ENCODE measurements at regions not wholly inside any gene's neighbourhood (a gene's known extent, or its start where the extent isn't known, plus 50 kb on each side); places are given as distances from the start of the nearest gene placed in this dataset.
"Not testable (repeated sequence)": the region's sequence is repeated elsewhere in the genome, so short reads cannot be mapped to it uniquely, and the experiment has no call there.

DNA sequence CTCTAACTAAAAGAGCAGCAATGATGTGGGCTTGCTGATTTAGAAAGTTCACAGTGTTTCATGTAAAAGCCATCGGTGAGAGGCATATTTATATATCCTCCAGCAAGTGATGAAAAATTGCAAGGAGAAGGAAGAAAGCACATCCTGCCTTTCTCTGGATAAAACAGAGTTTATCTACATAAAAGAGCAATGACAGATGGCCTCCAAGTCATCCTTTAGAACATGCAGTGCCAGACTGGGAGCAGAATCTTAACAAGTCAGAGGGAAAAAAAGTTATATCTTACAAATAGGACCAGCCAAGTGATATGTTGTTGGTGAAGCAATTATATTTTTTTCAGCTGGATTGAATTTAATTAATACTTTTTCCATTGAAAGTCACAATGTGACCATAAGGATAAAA, 253.8 kb upstream of the MGMT start:
- DNase-seq = no peak

DNA sequence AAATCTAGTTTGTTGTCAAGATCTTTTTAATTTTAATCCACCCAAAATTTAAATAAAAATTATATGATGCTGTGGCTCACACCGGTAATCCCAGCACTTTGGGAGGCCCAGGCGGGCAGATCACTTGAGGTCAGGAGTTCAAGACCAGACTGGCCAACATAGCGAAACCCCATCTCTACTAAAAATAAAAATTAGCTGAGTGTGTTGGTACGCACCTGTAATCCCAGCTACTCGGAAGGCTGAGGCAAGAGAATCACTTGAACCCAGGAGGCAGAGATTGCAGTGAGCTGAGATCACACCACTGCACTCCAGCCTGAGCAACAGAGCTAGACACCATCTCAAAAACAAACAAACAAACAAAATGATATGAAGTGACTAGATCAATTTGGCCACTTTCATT, 253.0 kb upstream of the MGMT start:
- not testable (repeated sequence) for DNase-seq

DNA sequence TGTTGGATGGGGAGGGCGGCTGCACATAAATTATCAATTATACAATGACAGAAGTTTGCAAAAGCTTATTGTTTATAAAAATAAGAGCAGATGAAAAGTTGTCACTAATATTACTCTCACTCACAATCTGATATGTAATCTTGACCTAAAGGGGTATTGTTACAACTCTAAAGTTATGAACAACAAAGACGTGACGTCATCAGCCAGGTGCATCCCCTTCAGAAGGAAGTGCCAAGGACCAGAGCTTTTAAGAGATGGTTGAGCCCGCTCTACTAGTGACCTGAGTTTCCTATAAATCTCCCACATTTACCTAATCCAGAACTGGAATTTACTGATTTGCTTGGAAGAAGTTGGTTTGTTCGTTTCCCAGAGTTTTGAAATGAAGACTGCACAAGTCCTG, 247.7 kb upstream of the MGMT start:
- no peak for DNase-seq

DNA sequence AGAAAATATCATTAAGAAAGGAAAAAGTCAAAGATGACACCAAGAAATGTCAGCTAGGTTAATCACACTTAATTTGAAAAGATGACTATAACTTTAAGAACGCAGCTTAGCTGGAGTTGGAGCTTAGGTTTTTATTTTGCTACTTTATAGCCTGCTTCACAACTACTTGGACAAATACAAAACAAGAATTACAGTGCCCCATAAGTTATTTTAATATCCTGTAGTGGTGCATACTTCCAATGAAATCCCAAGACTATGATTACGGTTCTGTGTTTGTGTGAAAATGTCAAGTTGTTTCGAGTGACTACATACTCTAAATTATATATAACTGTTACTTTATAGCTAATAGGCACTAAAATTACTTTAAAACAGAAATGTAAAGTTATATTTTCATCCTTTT, 244.6 kb upstream of the MGMT start:
- DNase-seq = no peak

DNA sequence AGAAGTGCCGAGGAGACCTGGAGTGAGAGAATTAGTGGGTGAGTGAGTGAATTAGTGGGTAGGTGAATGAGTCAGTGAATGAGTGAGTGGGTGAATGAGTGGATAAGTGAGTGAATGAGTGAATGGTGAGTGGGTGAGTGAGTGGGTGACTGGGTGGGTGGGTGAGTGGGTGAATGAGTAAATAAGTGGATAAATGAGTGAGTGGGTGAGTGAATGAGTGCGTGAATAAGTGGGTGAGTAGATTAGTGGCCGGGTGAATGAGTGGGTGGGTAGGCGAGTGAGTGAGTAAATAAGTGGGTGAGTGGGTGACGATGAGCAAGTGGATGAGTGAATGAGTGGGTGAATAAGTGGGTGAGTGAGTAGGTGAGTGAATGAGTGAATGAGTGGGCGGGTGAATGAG, 243.7 kb upstream of the MGMT start:
- DNase-seq = no peak

DNA sequence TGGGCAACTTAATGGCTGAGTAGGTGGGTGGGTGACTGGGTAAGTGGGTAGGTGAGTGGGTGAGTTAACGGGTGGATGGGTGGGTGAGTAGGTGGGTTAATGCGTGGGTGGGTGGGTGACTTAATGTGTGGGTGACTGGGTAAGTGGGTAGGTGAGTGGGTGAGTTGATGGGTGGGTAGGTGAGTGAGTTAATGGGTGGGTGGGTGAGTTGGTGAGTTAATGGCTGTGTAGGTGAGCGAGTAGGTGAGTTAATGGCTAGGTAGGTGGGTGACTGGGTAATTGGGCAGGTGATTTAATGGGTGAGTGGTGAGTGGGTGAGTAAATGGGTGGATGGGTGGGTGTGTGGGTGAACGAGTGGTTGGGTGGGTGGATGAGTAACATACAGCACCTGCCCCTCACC, 243.0 kb upstream of the MGMT start:
- DNase-seq = no peak

DNA sequence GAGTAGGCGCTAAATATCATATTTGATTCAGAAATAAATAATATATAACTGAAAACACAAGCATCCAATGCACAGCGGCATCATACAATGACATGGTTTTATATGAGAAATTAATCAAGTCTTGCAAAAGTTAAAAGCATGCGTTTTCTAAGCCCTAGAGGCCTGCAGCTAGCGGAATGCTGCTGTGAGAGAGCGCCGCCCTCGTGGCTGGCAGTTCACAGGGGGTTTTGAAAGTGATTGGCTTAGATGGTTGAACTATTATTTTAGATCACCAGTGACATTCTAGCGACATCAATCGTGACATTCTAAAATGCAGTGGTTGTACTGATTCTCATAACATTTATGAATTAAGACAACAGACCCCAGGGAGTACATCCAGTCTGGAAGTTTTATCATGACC, 235.2 kb upstream of the MGMT start:
- DNase-seq = no peak

DNA sequence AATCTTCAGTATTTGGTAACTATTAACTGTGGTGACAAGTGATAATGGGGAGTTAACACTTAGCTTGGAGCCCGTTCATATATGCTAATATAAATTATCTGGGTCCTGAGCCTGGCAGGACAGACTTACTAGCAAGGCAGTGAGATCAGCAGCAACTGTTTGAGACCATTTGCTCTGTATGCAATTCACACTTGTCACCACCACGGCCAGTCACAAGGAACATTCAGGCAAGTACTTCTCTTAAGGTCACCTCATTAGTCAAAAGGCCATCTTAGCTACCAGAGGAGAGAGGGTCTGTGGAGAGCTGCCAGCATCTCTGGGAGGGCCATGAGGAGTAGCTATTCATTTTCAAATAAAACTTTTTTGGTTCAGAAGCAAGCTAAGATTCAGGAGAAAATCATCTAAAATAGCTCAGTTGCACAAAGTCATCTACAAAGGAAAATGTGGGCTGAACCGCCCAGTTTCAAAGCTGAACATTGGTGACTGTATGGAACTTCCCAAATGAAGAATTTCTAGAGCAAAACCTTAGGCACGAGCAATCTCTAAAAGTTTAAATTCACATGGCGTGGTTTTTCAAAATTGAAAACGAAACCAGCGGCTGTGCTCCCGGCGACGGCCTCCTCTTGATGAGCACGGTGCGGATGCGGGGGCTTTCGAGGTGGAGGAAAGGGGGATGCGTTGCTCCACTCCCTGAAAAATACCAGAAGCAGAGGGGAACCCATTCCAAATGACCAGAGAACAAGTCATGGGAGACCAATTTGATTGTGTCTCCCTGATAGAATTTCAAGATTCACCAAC, 233.5 kb upstream of the MGMT start:
- no peak for DNase-seq

DNA sequence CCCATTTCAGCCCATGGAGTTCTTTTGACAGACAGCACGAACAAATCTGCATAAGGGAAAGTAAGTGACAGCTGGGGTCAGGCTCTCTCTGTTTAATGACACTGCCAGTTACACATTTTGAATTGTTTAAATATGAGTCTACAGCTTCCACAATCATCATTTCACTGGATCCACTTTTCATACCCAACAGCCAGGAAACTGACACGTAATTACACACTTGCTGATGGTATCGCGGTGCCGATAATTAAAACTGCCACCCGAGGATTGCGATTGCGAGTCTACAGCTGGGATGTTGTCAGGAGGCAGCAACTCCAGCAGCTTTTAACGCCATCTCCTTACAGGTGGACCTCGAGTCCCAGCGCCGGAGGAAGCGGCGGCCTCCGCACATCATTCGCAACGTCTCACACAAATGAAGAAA, 230.8 kb upstream of the MGMT start:
- DNase-seq = no peak

DNA sequence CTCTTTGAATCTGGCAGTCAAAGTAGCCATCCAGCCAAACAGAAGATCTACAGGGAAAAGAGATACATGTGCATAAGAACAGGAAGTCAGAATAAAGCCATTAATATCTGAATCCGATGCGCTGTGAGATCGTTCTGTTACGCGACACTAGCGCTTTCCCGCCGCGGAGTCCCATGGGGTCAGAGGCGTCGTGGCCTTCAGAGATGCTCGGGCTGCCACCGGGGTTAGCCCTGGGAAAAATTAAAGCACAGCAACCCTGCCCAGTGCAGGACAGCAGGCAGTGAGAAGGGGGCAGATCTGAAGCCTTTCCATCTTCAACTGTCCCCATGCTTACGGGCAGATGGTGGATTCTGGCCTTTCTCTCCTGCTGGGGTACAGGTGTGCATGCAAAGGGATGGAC, 225.6 kb upstream of the MGMT start:
- DNase-seq = no peak

DNA sequence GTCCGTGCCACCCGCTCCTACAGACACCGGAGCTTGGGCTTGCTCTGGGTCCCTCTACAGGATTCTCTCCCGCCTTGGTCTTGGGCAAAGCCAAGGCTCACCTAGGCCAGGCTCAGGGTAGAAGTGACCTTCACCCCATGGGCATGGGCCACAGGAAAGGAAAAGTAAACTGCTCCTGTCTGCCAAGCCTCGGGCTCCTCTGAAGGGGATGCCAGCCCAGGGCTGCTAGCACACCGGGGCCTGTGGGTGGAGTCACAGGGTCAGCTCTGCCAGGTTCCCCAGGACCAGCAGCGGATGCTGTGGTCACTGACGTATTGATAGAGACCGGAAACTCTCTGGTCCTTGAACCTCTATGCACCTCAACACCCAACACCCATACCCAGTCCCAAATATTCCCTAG, 222.7 kb upstream of the MGMT start:
- DNase-seq = no peak

DNA sequence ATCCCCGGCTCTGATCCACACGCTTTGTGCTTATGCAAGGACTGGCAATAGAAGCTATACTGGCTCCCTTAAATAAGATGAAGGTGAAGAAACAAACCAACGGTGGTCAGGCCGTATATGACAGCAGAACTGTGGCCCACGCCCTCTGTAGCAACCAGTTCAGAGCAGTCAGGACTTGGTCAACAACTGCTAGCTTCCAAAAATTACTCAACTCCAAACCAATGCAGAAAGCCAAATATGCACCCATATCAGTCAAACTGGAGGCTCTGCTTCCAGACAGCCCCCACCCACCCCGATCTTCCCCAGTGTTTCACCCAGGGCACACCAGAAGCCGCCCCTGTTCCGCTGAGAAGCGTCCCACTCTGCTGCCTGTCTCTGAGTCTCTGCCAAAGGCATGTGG, 222.3 kb upstream of the MGMT start:
- no peak for DNase-seq

DNA sequence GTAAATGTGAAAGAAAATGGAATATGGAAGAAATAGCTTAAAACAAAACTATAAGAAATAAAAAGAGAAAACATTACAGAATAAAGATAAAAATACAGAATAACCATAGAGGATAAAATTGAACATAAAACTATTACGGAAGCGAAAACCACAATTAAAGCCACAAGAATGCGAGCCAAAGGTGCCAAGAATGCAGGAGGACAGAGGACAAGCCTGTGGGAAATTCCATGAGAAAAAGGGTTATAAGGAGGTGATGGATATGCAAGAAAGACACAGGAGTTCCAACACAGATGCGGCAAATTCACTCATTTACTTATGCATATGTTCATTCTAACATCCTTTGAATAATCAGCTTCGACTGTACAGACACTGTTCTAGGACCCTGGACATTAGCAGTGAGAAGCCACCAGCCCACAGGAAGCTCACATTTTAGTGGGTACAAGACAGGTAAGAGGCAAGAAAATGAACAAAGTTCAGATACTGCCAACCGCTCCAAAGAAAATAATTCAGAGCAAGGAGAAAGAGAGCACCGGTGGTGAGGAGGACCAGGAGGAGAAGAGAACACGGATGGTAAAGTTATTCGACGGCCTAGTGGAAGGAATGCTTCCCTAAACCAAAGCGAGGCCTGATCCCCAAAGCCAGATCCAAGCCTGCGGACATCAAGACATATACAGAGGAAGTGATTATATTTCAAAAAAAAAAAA, 213.7 kb upstream of the MGMT start:
- DNase-seq = no peak

DNA sequence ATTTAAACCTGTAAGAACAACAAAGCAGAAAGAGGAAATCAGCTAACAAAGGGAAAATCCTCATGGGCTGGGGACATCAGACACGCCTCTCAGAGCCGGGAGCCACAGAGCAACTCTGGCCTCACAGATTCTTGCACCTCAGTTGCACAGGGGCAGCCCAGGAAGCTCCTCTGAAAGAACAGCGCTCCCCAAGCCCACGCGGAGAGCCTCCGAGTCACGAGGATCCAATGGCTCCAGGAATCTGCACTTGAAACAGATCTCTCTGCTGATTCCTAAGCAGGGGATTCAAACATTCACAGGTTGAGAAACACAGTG, 213.2 kb upstream of the MGMT start:
- DNase-seq = no peak

DNA sequence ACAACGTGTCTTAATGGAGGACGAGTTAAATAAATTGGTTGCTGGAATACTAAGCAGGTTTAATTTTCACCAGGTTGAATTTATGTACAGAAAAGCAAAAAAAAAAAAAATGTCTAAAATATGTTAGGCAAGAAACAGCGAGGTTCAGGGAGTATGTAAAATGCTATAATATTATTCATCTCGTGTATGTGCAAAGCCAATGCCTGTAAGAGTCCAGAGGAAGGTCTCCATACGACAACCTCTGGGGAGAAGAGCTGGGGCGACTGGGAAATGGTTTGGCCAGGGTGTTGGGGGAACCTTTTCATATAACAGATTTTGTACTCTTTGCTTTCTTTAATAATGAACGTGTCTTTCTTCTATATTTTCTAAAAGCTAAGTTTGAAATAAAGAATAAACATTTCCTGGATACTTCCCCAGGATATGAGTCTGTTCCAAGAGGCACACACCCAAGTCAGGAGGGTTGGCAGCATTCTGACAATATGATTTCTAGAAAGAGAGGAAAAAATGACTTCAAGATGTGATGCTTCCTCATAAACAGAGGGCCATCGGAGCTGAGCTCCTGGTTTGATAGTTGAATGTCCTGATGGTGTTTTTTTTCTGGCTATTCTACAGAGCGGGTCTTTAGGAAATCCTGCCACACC, 208.6 kb upstream of the MGMT start:
- no peak for DNase-seq

DNA sequence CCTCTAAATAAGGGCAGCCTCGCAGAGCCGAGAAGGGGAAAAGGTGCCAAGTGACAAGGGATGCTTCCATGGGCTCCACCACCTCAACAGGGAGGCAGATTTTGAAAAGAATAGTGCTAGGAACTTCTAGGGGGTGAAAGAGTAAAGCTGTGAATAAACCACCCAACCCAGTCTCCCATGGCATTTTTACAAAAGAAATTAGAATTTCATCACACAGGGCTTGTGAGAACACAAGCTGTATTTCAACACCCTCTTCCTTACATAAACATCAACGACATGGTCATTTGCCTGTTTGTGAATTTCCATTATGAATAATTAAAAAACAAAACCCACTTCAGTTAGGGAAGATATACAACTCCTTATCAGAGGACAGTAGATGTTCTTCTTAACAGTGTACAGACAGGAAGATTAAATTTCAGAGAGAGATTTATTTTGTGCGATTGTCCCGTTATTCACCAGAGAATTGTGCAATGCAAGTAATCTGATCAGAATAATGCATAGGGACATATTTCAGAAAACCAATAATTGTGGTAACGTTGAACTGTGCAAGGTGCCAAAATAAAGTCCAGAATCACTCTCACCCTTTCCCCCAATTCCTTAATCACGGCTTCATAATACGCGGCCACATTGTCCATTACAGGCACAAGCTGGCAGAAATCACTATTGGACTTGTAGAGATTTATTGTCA, 207.8 kb upstream of the MGMT start:
- DNase-seq = no peak

DNA sequence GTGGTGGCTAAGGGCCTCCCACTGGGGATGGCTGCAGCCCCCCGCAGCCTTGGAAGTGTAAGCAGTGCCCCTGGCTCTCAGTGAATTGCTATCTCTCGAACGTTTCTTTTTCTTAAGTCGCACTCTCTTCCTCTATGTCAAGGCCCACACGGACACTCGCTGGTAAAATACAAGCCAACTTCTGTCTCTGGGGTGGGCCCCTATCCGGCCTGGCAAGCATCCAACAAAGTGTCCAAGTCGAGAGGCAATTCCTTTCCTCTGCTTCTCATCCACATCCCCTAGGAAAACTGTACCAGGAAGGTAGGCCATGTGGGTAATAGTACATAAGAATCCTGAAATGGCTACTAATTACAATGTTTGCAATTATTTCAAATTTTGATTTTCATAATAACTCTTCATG, 194.9 kb upstream of the MGMT start:
- DNase-seq = no peak

DNA sequence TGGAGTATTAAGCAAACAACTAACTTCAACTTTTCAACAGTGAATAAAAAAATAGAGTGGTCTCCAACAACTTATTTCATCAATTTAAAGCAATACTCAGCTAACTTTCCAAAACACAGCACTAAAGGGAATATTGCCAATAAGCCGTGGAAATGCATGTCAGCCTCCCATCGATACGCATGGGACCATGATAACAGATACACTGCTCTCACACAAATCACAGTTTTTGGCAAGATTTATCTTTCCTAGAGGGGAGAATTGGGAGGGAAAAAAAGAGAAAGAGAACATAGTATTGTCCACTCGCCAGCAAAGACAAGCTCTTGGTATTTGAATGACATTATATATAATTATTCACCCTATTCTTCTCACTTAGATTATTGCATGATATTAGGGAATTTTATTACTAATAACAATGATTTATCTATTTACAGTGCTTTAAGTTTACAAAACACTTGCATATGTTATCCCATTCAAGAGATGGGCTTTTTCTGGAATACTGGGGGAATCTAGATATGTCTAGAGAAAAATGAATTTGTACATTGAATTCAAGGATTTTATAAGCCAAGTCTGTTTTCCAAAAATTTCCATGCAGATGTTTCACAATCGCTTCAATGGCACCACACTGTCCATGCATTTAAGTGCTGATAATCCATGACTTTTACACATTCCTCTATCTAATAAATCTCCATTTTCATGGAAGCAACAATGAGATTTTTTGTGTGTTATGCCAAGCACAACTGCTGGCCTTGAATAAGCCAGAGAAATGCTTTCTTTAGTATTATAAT, 194.0 kb upstream of the MGMT start:
- DNase-seq = no peak

DNA sequence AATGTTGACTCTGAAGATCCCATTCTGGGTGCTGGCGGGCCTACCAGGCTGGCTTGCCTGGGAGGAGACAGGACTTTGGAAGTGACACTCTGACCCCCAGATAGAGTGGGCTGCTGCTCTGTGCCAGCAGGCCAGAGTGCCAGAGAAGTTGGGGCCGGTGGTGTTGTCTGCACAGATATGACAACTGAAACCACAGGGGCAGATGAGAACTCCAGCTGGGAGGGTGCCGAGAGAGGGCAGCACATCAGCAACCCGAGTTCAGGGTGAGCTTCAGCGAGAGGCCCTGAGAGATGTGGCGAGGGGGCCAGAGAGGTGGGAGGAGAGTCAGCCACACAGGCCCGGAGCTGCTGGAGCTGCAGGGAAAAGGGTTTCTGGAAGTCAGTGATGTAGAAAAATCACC, 193.2 kb upstream of the MGMT start:
- no peak for DNase-seq

DNA sequence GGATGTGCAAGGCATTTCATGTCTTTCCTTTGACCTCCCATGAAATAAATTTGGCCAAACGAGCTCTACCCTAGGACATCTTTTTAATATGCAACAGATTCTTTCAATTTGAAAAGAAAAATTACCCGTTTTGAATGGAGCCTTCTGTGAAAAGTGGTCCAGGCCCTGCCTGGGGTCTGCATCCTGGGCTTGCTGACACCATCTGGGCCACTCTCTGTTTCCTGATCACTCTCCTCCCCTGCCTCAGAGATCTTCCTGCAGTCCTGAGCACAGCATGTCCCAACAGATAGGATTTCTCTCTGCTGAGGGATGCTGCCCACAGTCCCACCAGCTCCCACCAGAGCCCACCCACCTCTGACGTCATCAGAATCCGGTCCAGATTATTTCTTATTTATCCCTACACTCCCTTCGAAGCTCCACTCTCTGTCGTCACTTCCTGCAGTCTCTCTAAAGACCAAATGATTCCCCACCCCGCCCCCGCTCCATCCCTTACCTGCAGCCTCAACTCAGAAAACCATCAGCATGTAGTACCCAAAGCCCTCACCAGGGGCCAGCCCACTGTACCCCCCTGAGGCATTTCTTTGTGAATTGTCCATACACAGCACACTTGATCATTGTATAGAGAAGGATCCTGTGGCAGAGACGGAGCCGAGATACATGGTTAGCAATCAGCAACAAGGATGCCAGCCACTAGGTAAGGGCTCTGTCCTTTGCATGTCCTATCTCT, 192.1 kb upstream of the MGMT start:
- no peak for DNase-seq

DNA sequence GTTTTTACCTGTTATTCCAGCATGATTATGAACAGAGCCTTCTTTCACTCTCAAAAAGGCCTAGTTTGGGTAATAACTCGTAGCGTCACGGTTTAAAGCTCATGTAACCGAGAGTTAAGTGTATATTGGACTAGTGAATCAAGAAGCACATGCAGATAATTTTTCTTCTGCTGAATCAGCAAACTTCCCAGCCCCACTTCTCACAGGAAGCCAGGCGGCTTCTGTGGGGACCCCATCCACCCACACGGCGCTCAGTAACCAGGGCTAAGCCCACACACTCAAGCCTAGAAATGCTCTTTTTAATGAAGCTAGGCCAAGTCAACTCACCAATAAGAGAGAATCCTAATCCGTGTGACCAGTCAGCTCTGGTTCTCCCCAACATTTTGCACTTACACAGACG, 191.2 kb upstream of the MGMT start:
- no peak for DNase-seq

DNA sequence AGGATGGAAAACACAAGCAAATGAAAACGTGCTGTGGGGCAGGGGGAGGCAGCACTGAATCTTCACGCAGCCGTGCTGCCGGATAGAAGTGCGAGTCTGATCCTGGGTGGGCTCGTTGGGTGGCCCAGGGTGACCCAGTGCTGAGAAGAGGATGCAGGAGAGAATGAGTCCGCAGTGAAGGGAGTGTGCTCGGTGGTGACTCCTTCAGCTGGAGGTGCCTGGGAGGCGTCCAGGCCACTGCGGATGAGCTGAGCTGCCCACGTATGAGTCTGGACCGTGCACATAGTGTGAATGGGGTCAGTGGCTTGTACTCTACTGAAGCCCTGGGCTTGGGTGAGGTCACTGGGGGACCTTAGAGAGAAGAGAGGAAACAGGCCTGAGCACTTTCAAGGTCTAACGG, 190.0 kb upstream of the MGMT start:
- DNase-seq = no peak
